ENCODE measurements at regions not wholly inside any gene's neighbourhood (a gene's known extent, or its start where the extent isn't known, plus 50 kb on each side); places are given as distances from the start of the nearest gene placed in this dataset.

DNA sequence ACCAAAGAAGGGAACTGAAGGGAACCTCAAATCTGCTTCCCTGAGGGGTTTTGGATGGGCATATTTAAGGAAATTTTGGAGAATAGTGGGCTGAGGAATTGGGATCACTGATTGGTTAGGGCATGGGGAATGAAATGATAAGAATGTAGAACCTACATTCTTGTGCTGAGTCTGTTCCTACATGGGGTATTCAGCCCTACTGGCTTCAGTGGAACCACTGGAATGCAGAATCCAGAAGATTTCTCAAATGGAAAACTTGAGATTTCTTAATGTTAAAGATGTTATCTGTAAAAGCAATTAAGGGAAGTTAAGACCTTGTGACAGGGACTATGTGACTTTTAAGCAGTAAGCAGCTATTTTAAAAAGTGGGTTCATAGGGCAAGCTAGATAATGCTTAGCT is 1062.4 kb downstream of the AGBL1 start:
- Histone ChIP-seq H3K4me3 (replicated peaks in 1 of 3; ENCODE audit: insufficient read depth in 1 of 3, low read depth in 2 of 3, low read length in 3 of 3) (no peak overlapping the region), H3K27ac (ENCODE audit: extremely low read length, insufficient read depth, low read length) (no peak overlapping the region), H3K36me3 (replicated peaks in 1 of 2; ENCODE audit: control insufficient read depth in 1 of 2, insufficient read depth in 2 of 2, low read length in 2 of 2) (no peaks in the 10 kb centered on the region), H3K79me2 (ENCODE audit: insufficient read depth, low read length) (no peaks in the 10 kb centered on the region), H4K20me1 (ENCODE audit: insufficient read depth, low read length) (no peaks in the 10 kb centered on the region), H3K4me2 (ENCODE audit: low read depth, low read length) (no peak overlapping the region), H3K9me3 (ENCODE audit: low read length) (peaks cover 84% of the 10 kb centered on the region), H3K27me3 (ENCODE audit: control insufficient read depth in 1 of 2, insufficient read depth in 2 of 2, low read length in 2 of 2) (no peaks in the 10 kb centered on the region), H3K9ac (ENCODE audit: insufficient read depth, low read depth, low read length) (no peak overlapping the region), H2AFZ (ENCODE audit: low read length) (no peak overlapping the region), H3K4me1 (ENCODE audit: insufficient read depth, low read length) (no peaks in the 10 kb centered on the region)
- TF ChIP-seq, protein P1, sequence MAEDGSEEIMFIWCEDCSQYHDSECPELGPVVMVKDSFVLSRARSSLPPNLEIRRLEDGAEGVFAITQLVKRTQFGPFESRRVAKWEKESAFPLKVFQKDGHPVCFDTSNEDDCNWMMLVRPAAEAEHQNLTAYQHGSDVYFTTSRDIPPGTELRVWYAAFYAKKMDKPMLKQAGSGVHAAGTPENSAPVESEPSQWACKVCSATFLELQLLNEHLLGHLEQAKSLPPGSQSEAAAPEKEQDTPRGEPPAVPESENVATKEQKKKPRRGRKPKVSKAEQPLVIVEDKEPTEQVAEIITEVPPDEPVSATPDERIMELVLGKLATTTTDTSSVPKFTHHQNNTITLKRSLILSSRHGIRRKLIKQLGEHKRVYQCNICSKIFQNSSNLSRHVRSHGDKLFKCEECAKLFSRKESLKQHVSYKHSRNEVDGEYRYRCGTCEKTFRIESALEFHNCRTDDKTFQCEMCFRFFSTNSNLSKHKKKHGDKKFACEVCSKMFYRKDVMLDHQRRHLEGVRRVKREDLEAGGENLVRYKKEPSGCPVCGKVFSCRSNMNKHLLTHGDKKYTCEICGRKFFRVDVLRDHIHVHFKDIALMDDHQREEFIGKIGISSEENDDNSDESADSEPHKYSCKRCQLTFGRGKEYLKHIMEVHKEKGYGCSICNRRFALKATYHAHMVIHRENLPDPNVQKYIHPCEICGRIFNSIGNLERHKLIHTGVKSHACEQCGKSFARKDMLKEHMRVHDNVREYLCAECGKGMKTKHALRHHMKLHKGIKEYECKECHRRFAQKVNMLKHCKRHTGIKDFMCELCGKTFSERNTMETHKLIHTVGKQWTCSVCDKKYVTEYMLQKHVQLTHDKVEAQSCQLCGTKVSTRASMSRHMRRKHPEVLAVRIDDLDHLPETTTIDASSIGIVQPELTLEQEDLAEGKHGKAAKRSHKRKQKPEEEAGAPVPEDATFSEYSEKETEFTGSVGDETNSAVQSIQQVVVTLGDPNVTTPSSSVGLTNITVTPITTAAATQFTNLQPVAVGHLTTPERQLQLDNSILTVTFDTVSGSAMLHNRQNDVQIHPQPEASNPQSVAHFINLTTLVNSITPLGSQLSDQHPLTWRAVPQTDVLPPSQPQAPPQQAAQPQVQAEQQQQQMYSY (CRISPR knock-in tag; IDR thresholded peaks at IDR 0.05): no peak
- no peak for TF ChIP-seq ZNF33A (CRISPR knock-in tag; IDR thresholded peaks at IDR 0.05; ENCODE audit: borderline replicate concordance)
- TF ChIP-seq FOXO1 (CRISPR knock-in tag; IDR thresholded peaks at IDR 0.05): no peak
- no peak for TF ChIP-seq ZNF557 (CRISPR knock-in tag; IDR thresholded peaks at IDR 0.05)
- TF ChIP-seq KDM6A (CRISPR knock-in tag; IDR thresholded peaks at IDR 0.05; ENCODE audit: low read depth): no peak
- TF ChIP-seq CENPT (CRISPR knock-in tag; IDR thresholded peaks at IDR 0.05; ENCODE audit: low read depth): no peak
- no peak for TF ChIP-seq ZNF614 (CRISPR knock-in tag; IDR thresholded peaks at IDR 0.05; ENCODE audit: borderline replicate concordance)
- FAIRE-seq (no peak), DNase-seq (ENCODE audit: low spot score) (no peak), ATAC-seq (no peak)
- intact Hi-C loops (cut with micrococcal nuclease; ENCODE audit: unreplicated experiment): no loop called here
- in situ Hi-C loops (cut with HindIII; ENCODE audit: extremely low pct_ligation_motif_present, low pct_unique_long_range_greater_than_20kb): no loop called here
- ChIA-PET POLR2A (no interaction called here), CTCF (ENCODE audit: low intra/inter-chr PET ratio, low total read pairs) (no interaction called here)
- no TSS peak for BruUV-seq (replicated peaks)

- ChIA-PET POLR2A (no interaction called here), CTCF (ENCODE audit: low intra/inter-chr PET ratio, low total read pairs) (no interaction called here)
- no TSS peak for BruUV-seq (replicated peaks)
- Histone ChIP-seq H3K27me3 (ENCODE audit: control insufficient read depth in 1 of 2, insufficient read depth in 2 of 2, low read length in 2 of 2) (no peaks in the 10 kb centered on the region), H3K4me1 (ENCODE audit: insufficient read depth, low read length) (no peaks in the 10 kb centered on the region), H2AFZ (ENCODE audit: low read length) (no peak overlapping the region), H3K9me3 (ENCODE audit: low read length) (peaks cover 84% of the 10 kb centered on the region), H3K79me2 (ENCODE audit: insufficient read depth, low read length) (no peaks in the 10 kb centered on the region), H3K9ac (ENCODE audit: insufficient read depth, low read depth, low read length) (no peak overlapping the region), H3K4me3 (replicated peaks in 1 of 3; ENCODE audit: insufficient read depth in 1 of 3, low read depth in 2 of 3, low read length in 3 of 3) (no peak overlapping the region), H3K36me3 (replicated peaks in 1 of 2; ENCODE audit: control insufficient read depth in 1 of 2, insufficient read depth in 2 of 2, low read length in 2 of 2) (no peaks in the 10 kb centered on the region), H3K27ac (ENCODE audit: extremely low read length, insufficient read depth, low read length) (no peak overlapping the region), H3K4me2 (ENCODE audit: low read depth, low read length) (no peak overlapping the region), H4K20me1 (ENCODE audit: insufficient read depth, low read length) (no peaks in the 10 kb centered on the region)
- DNase-seq (ENCODE audit: low spot score) (no peak), FAIRE-seq (no peak), ATAC-seq (no peak)
- intact Hi-C loops (cut with micrococcal nuclease; ENCODE audit: unreplicated experiment): no loop called here
- in situ Hi-C loops (cut with HindIII; ENCODE audit: extremely low pct_ligation_motif_present, low pct_unique_long_range_greater_than_20kb): no loop called here
- TF ChIP-seq PITX1 (CRISPR knock-in tag; IDR thresholded peaks at IDR 0.05) (no peak), ZFP82 (CRISPR knock-in tag; IDR thresholded peaks at IDR 0.05; ENCODE audit: borderline replicate concordance) (no peak), ZNF878 (CRISPR knock-in tag; IDR thresholded peaks at IDR 0.05) (no peak), IKZF5 (CRISPR knock-in tag; IDR thresholded peaks at IDR 0.05) (no peak), SP2 (CRISPR knock-in tag; IDR thresholded peaks at IDR 0.05) (no peak), DNMT3B (CRISPR knock-in tag; conservative IDR thresholded peaks at IDR 0.05) (no peak), THAP11 (CRISPR knock-in tag; IDR thresholded peaks at IDR 0.05) (no peak), PRPF4 (IDR thresholded peaks at IDR 0.05; ENCODE audit: low read depth, low read length, poor library complexity, severe bottlenecking) (no peak)
- TF ChIP-seq, protein P2, sequence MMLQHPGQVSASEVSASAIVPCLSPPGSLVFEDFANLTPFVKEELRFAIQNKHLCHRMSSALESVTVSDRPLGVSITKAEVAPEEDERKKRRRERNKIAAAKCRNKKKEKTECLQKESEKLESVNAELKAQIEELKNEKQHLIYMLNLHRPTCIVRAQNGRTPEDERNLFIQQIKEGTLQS (CRISPR knock-in tag; IDR thresholded peaks at IDR 0.05): no peak
Measured at GRCh38 chr15:87135109-87135508, 1055.4 kb downstream of the AGBL1 start.

Measured in HepG2 (cell line).